Stimulated activated CD4-positive, alpha-beta T cell treated with anti-CD3 and anti-CD28 coated beads, TNF-alpha, amount 100 ng/mL, for 24 hours (primary cell): ENCODE measurements at regions not wholly inside any gene's neighbourhood (a gene's known extent, or its start where the extent isn't known, plus 50 kb on each side); places are given as distances from the start of the nearest gene placed in this dataset.
"Not testable (repeated sequence)": the region's sequence is repeated elsewhere in the genome, so short reads cannot be mapped to it uniquely, and the experiment has no call there.

Experiments
- DNase-seq, 3 experiments: peaks; one replicate each; pipeline ENCODE4 v3.0.0-alpha.2; 2020; ENCODE audit warnings: low read depth in 3 of 3

DNA sequence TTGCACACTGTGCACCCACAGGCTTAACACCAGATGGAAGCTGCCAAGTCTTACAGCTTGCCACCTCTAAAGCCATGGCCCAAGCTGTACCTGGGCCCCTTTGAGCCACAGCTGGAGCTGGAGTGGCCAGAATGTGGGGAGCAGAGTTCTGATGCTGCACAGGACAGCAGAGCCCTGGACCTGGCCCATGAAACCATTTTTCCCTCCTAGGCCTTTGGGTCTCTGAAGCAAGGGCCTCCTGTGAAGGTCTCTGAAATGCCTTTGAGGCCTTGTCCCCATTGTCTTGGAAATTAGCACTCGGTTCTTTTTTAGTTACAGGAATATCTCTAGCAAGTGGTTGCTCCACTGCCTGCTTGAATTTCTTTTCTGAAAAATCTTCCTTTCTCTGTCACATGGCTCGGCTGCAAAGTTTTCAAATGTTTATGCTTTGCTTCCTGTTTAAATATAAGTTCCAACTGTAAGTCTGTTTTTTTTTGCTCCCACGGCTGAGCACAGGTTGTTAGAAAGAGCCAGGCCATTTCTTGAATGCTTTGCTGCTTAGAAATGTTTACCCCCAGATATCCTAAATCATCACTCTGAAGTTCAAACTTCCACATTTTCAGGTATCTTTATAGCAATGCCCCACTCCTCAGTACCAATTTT lies 156.8 kb upstream of the GORAB start:
- DNase-seq: no peak

DNA sequence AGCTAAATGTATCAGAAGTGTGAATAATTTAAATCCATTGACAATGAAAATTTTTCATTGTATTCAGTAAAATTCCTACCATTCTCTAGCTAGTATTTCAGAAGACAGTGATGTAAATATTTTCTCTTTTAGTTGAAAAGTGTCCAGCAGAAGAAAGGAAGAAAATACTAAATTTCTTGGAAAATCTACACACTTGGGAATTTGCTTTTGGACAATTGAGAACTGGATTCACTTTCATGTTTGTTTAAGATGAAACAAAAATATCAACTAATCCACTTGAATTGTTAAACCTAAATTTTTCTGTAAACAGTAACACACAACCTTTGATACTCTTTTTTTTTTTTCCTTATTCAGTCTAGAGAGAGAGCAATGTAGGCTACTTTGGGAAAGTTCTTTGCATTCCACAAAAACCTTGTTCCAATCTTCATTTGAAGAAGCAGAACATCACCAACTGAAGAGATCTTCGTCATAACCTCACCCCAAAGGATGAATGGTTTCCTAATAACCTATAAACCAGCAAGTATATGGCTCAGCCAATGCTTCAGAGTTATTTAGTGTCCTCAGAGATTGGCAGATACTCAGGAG lies 155.1 kb upstream of the GORAB start:
- DNase-seq: no peak

GRCh38 chr1:170377440-170377839 lies 154.5 kb upstream of the GORAB start:
- DNase-seq: no peak

- no peak for DNase-seq
Measured at GRCh38 chr1:170377896-170378634, 153.9 kb upstream of the GORAB start.

GRCh38 chr1:170385750-170386149 lies 146.2 kb upstream of the GORAB start:
- DNase-seq: no peak

DNA sequence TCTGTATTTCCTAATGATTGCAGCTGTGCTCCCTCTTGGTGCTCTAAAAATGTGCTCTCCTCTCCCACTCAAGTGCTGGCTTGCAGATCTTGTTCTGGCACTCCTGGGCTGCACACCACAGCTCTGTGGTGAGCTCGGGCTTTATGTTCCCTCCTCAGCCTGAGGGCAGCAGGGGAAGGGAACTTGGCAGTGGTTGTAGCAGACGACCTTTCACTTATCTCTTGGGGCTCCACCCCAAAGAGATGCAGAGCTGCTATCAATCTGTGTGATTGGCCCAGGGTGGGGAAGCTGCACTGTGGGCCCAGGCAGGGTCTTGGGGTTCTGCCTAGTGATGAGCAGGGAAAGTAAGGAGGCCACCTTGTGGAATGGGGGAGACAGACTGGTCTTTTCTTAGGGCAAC lies 143.5 kb upstream of the GORAB start:
- no peak for DNase-seq

DNA sequence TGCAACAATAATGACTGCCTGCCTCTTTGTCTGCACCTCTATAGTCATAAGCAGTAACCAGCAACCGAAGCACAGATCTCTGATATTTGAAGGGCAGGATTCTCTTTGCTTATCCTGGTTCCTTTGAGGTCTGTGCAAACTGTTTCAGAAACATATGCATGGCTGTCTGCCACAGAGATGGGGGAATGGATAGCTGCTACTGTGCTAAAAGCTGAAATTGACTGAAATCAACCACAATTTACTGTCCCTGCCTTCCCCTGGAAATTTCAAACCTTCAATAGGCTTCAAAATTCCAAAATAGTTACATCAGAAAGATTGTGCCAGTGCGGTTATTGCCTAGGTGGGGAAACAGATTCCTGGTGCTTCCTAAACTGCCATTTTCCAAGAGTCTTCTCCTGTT lies 136.8 kb upstream of the GORAB start:
- no peak for DNase-seq

DNA sequence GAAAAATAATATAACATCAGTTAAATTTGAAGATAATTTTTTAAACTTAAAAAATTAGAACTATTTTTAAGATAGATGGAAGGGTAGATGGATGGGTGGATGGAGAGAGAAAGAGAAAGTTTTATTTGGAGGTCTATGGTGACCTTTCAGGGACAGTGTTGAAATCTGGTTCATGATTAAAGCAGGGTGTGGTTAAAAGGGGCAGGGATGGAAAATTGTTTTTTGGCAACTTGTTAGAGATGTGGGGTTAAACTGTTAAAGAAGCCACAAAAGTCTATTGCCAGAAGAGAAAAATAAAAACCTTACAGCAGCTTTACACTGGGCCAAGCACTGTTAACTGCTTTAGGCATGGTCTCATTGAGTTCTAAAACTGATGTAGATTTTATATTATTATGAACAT lies 134.9 kb upstream of the GORAB start:
- DNase-seq: no peak

DNA sequence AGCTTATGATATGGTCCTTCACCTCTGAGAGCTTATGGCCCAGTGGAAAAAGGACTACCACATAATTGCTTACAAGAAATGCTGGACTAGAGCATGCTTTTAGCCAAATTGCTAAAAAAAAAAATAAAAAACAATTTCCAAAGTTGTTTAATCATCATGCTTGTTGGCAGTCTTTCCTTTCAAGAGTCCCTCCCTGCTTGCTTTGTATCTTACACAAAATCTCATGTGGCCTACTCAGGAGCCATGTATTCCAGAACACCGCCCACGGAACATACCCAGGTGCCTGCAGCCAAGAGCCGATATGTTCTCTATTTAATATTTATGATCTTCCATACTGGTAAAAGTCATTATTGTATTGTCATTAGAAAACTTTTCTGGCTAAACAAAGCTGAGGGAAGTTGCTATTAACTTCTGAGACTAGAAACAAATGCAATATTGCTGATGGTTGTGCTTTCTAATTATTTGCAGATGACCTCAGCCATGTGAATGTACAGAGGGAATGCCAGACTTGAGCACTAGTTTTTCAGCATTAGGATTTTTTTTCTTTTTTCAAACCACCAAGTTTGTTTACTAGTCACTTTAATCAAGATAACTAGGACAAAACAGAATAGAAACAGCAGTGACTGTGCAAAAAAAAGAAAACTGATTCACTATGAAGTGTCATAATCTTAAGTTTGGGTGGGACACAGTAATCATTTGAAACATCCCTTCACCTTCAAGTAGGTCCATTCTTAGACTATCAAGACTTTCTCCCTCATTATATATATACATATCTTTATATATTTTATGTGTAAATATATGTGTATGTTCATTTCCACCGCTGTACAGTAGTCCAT lies 129.3 kb upstream of the GORAB start:
- no peak for DNase-seq

DNA sequence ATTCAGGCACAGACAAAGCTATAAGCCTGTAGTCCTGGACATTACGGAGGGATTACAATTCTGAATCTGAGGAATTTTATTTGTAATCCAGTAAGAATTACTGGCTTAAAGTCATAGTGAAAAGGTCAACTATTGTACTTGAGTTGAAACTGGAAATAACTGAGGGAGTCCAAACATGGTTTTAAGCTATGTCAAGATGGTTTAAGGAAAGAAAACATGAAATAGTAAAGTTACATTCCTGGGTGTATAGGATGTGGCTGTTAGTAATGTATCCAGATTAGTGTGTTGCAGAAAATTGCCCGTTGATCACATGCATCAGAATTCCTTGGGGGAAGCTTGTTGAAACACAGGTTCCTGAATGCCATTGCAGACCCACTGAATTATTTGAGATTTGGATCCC lies 124.8 kb upstream of the GORAB start:
- DNase-seq: no peak

DNA sequence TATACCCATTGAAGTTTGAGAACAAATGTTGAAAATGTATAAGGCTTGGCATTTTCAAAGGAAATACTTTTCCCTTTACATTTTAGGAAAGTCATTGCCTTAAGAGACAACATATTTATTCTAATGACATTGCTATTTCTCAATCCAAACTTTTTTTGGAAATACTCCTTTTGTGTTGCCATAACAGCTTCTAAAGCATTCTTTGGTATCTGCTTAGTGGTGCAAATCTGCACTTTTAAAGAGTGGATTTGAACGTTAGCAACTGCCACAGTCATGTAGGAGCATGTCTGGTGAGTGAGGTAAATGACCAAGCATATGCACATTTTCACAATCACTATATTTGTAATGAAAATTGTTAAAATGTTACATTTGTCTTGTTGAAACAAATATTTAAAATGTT lies 124.4 kb upstream of the GORAB start:
- DNase-seq: no peak

GRCh38 chr1:170410401-170411166 lies 121.4 kb upstream of the GORAB start:
- DNase-seq: no peak

DNA sequence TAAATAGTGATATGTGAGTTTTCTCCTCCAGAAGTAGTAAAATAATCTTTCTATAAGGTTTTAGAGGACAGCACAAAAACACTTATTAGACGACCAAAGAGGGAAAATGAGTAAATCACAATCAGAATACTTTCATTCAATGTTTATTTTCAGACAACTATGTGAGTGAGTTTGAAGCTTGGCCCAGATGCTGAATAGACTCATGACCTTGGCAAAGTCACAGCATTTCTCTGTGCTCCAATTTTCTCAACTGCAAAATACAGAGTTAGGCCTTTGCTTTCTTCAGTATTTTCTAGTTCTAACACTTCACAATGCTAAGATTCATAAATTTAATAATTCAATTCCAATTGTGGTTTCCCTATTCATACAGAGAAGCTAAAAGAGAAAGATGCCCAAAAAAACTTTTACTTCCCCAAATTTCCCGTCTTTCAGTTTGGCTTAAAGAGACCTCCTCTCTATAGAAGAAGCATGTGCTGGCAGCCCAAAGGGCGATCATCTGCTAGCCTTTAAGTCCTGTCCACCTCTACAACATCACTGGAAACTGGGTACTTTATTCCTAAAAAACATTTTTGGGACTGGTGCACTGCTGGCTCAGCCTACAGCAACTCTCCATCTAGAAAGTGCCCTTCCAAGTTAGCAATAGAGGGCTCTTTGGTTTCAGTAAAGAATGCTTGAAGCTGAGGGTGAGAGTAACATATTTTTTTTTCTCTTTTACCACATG lies 116.8 kb upstream of the GORAB start:
- DNase-seq: no peak

DNA sequence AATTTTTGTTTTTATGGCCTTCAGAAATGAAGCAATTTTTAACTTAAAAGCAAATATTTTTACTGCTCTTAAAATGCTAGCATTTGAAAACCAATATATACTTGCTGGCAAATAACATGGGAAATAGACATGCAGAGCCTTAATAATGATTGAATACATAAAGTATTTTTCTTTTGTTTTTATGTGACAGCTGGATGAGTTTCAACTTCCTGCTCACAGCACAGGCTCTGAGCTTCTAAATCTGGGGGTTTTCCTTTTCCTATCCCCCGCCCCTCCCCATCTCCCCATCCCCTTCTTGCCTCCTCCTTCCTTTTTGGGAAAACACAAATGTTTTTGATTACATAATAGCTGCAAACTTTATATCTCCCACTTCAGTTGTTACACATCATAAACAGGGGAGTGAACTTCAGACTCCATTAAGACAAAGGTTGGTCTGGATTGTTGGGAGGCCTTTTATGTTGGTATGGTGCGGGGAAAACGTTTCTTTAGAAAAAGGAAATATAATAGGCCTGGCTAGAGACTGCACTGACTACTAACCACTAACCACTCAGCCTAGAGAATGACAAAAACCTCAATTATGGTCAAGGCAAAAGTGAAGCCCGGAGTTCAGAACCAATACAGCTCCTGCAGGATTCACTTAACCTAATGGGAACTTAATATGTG lies 116.1 kb upstream of the GORAB start:
- no peak for DNase-seq

GRCh38 chr1:170424346-170424745 lies 107.6 kb upstream of the GORAB start:
- no peak for DNase-seq

DNA sequence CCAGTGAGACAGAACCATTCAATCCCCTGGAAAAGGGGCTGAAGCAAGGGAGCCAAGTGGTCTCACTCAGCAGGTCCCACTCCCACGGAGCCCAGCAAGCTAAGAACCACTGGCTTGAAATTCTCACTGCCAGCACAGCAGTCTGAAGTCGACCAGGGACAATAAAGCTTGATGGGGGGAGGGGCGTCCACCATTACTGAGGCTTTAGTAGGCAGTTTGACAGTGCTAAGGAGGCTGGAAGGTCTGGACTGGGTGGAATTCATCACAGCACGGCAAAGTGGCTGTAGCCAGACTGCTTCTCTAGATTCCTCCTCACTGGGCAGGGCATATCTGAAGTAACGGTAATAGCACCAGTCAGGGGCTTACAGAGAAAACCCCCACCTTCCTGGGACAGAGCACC lies 105.4 kb upstream of the GORAB start:
- no peak for DNase-seq

GRCh38 chr1:170427002-170427401 lies 105.0 kb upstream of the GORAB start:
- DNase-seq: not testable (repeated sequence)

DNA sequence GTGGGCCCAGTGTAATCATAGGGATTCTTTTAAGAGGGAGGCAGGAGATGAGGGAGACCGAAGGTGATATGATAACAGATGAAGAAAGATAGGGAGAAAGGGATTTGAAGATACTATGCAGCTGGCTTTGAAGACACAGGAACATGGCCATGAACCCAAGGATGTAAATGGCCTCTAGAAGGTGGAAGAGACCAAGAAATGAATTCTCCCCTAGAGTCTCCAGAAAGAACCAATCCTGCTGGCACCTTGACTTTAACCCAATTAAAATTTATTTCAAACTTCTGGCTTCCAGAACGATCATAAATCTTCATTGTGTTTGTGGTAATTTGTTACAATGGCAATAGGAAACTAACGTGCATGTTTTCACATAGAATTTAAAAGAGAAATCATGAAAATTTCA lies 95.0 kb upstream of the GORAB start:
- DNase-seq: no peak

GRCh38 chr1:170445096-170445495 lies 86.9 kb upstream of the GORAB start:
- no peak for DNase-seq

DNA sequence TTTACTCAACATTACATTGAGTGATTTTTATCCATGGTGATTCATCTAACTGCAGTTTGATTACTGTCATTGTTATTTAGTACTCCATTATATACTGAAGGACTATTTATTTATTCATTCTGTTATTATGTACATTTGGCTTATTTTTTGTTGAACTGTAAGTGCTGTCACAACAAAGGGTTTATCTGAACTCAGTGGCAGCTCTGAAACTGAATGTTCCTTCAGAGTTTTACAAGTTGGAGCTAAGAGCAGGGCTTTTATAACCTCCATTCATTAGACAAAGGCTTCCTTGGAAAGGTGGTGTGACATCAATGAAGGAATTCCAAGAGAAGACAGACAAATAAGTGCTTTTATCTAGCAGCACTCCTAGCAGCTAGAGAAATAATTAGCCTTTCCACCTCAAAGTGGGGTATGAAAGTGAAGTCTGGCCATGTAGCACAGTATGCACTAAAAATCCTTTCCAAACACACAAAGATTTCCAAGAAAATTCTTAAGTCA lies 83.3 kb upstream of the GORAB start:
- DNase-seq: no peak
